ENCODE measurements at regions not wholly inside any gene's neighbourhood (a gene's known extent, or its start where the extent isn't known, plus 50 kb on each side); places are given as distances from the start of the nearest gene placed in this dataset.

GRCh38 chr15:69557707-69558409 lies 105.2 kb downstream of the RPLP1 start:
- no peaks in the 10 kb centered on the region for H3K9me2 ChIP-seq (replicated peaks; ENCODE audit: low read depth, low read length)
- no peak overlapping the region for H2AFZ ChIP-seq (ENCODE audit: low read length)
- H3K36me3 ChIP-seq (ENCODE audit: insufficient read depth, low read length): no peaks in the 10 kb centered on the region
- H3K4me2 ChIP-seq (ENCODE audit: low read depth, low read length, poor library complexity, severe bottlenecking): no peak overlapping the region
- no peak overlapping the region for H3K4me3 ChIP-seq (ENCODE audit: low read length, poor library complexity, severe bottlenecking)
- H4K20me1 ChIP-seq (ENCODE audit: insufficient read depth, low read length, poor library complexity, severe bottlenecking): no peaks in the 10 kb centered on the region
- H3F3A ChIP-seq (ENCODE audit: low read depth): no peaks in the 10 kb centered on the region
- H3K4me1 ChIP-seq (ENCODE audit: insufficient read depth, low read length, poor library complexity, severe bottlenecking): no peaks in the 10 kb centered on the region
- no peaks in the 10 kb centered on the region for H3K9me3 ChIP-seq (ENCODE audit: insufficient read depth, low read depth, low read length)
- TF ChIP-seq CTCF (conservative IDR thresholded peaks at IDR 0.05; ENCODE audit: low read length) (no peak), EZH2phosphoT487 (IDR thresholded peaks at IDR 0.05; ENCODE audit: borderline replicate concordance) (no peak)
- no peak overlapping the region for H3K9ac ChIP-seq (ENCODE audit: low read depth, low read length, poor library complexity, severe bottlenecking)
- H3K27me3 ChIP-seq (ENCODE audit: insufficient read depth, low read length, poor library complexity, severe bottlenecking): no peaks in the 10 kb centered on the region
- no peaks in the 10 kb centered on the region for H3K79me2 ChIP-seq (ENCODE audit: insufficient read depth, low read length)

- TF ChIP-seq CTCF (conservative IDR thresholded peaks at IDR 0.05; ENCODE audit: low read length) (no peak), EZH2phosphoT487 (IDR thresholded peaks at IDR 0.05; ENCODE audit: borderline replicate concordance) (no peak)
- no peak overlapping the region for H3K4me2 ChIP-seq (ENCODE audit: low read depth, low read length, poor library complexity, severe bottlenecking)
- no peaks in the 10 kb centered on the region for H3K36me3 ChIP-seq (ENCODE audit: insufficient read depth, low read length)
- H2AFZ ChIP-seq (ENCODE audit: low read length): no peak overlapping the region
- no peaks in the 10 kb centered on the region for H3K9me3 ChIP-seq (ENCODE audit: insufficient read depth, low read depth, low read length)
- no peaks in the 10 kb centered on the region for H4K20me1 ChIP-seq (ENCODE audit: insufficient read depth, low read length, poor library complexity, severe bottlenecking)
- H3K27me3 ChIP-seq (ENCODE audit: insufficient read depth, low read length, poor library complexity, severe bottlenecking): no peaks in the 10 kb centered on the region
- no peak overlapping the region for H3K4me3 ChIP-seq (ENCODE audit: low read length, poor library complexity, severe bottlenecking)
- H3K79me2 ChIP-seq (ENCODE audit: insufficient read depth, low read length): no peaks in the 10 kb centered on the region
- H3K4me1 ChIP-seq (ENCODE audit: insufficient read depth, low read length, poor library complexity, severe bottlenecking): no peaks in the 10 kb centered on the region
- no peaks in the 10 kb centered on the region for H3F3A ChIP-seq (ENCODE audit: low read depth)
- no peak overlapping the region for H3K9ac ChIP-seq (ENCODE audit: low read depth, low read length, poor library complexity, severe bottlenecking)
- no peaks in the 10 kb centered on the region for H3K9me2 ChIP-seq (replicated peaks; ENCODE audit: low read depth, low read length)
Observed at GRCh38 chr15:69559440-69560190, 107.0 kb downstream of the RPLP1 start.

GRCh38 chr15:69561071-69561784 lies 108.6 kb downstream of the RPLP1 start:
- TF ChIP-seq CTCF (conservative IDR thresholded peaks at IDR 0.05; ENCODE audit: low read length) (no peak), EZH2phosphoT487 (IDR thresholded peaks at IDR 0.05; ENCODE audit: borderline replicate concordance) (no peak)
- H3K9ac ChIP-seq (ENCODE audit: low read depth, low read length, poor library complexity, severe bottlenecking): no peak overlapping the region
- no peak overlapping the region for H3K4me3 ChIP-seq (ENCODE audit: low read length, poor library complexity, severe bottlenecking)
- H3K4me1 ChIP-seq (ENCODE audit: insufficient read depth, low read length, poor library complexity, severe bottlenecking): peaks cover 3% of the 10 kb centered on the region
- H3K4me2 ChIP-seq (ENCODE audit: low read depth, low read length, poor library complexity, severe bottlenecking): no peak overlapping the region
- H3K9me2 ChIP-seq (replicated peaks; ENCODE audit: low read depth, low read length): no peaks in the 10 kb centered on the region
- no peaks in the 10 kb centered on the region for H3K79me2 ChIP-seq (ENCODE audit: insufficient read depth, low read length)
- no peaks in the 10 kb centered on the region for H3K9me3 ChIP-seq (ENCODE audit: insufficient read depth, low read depth, low read length)
- H3K27me3 ChIP-seq (ENCODE audit: insufficient read depth, low read length, poor library complexity, severe bottlenecking): no peaks in the 10 kb centered on the region
- no peaks in the 10 kb centered on the region for H3K36me3 ChIP-seq (ENCODE audit: insufficient read depth, low read length)
- H4K20me1 ChIP-seq (ENCODE audit: insufficient read depth, low read length, poor library complexity, severe bottlenecking): no peaks in the 10 kb centered on the region
- no peak overlapping the region for H2AFZ ChIP-seq (ENCODE audit: low read length)
- no peaks in the 10 kb centered on the region for H3F3A ChIP-seq (ENCODE audit: low read depth)

Measured in Loucy (cell line).